Fibroblast of lung (primary cell): ENCODE measurements at regions not wholly inside any gene's neighbourhood (a gene's known extent, or its start where the extent isn't known, plus 50 kb on each side); places are given as distances from the start of the nearest gene placed in this dataset.

ENCODE experiments used
- DNase-seq, 2 donors: peaks; one replicate each; pipeline versions ENCODE4 v3.0.0 to v3.0.0-alpha.2; 2010; ENCODE audit warnings: low read depth in 2 of 2
- H2AFZ ChIP-seq: 2 replicates; pipeline ENCODE4 v1.5.1; 2012; ENCODE audit warnings: low read length, control low read depth, inconsistent platforms
- H3K27ac ChIP-seq: 2 replicates; pipeline ENCODE4 v1.5.1; 2011; ENCODE audit warnings: low read length, control low read depth; ENCODE audit not compliant: insufficient read depth
- H3K27me3 ChIP-seq: 2 replicates; pipeline ENCODE4 v1.5.1; 2011; ENCODE audit warnings: mild to moderate bottlenecking, low read length; ENCODE audit not compliant: control insufficient read depth, insufficient read depth
- H3K36me3 ChIP-seq: 2 replicates; pipeline ENCODE4 v1.5.1; 2011; ENCODE audit warnings: low read length; ENCODE audit not compliant: control insufficient read depth, insufficient read depth
- H3K4me1 ChIP-seq: 2 replicates; pipeline ENCODE4 v1.5.1; 2011; ENCODE audit warnings: low read length; ENCODE audit not compliant: control insufficient read depth, insufficient read depth; ENCODE audit errors: extremely low read depth
- H3K4me2 ChIP-seq: 2 replicates; pipeline ENCODE4 v1.5.1; 2011; ENCODE audit warnings: low read length, control low read depth; ENCODE audit not compliant: insufficient read depth; ENCODE audit errors: extremely low read depth
- H3K4me3 ChIP-seq, 4 experiments: fragments of 200-600 bp in 1 of 4; sonication (generic) in 1 of 4; replicated peaks in 1 of 4; 2 replicates each; pipeline ENCODE4 v1.5.1; 2011 to 2016; ENCODE audit warnings: low read length in 4 of 4, low read depth in 3 of 4, mild to moderate bottlenecking in 3 of 4, control low read depth in 2 of 4, inconsistent platforms in 1 of 4, mixed read lengths in 1 of 4; ENCODE audit not compliant: insufficient read depth in 1 of 4; ENCODE audit errors: control extremely low read depth in 1 of 4
- H3K79me2 ChIP-seq: 2 replicates; pipeline ENCODE4 v1.5.1; 2012; ENCODE audit warnings: mild to moderate bottlenecking, low read length, inconsistent platforms; ENCODE audit not compliant: control insufficient read depth, insufficient read depth
- H3K9ac ChIP-seq: 2 replicates; pipeline ENCODE4 v1.5.1; 2011; ENCODE audit warnings: mild to moderate bottlenecking, low read length, control low read depth; ENCODE audit not compliant: insufficient read depth
- H3K9me3 ChIP-seq: 2 replicates; pipeline ENCODE4 v1.5.1; 2012; ENCODE audit warnings: low read depth, low read length; ENCODE audit not compliant: control insufficient read depth, insufficient read depth
- H4K20me1 ChIP-seq: 2 replicates; pipeline ENCODE4 v1.5.1; 2011; ENCODE audit warnings: low read length; ENCODE audit not compliant: control insufficient read depth, insufficient read depth; ENCODE audit errors: extremely low read depth
- EZH2 ChIP-seq: IDR thresholded peaks from 2 replicates; pipeline ENCODE4 v1.5.1; 2012; ENCODE audit warnings: low read length, control low read depth, mild to moderate bottlenecking; ENCODE audit errors: missing control alignments
- TF ChIP-seq, protein P1 (sequence below), 2 donors: IDR thresholded peaks in 1 of 2; conservative IDR thresholded peaks in 1 of 2; 1 replicate in 1 of 2; 2 replicates in 1 of 2; pipeline ENCODE4 v1.5.1; 2011 to 2012; ENCODE audit warnings: low read length in 2 of 2, control low read depth in 1 of 2, inconsistent platforms in 1 of 2, low read depth in 1 of 2, mild to moderate bottlenecking in 1 of 2

DNA sequence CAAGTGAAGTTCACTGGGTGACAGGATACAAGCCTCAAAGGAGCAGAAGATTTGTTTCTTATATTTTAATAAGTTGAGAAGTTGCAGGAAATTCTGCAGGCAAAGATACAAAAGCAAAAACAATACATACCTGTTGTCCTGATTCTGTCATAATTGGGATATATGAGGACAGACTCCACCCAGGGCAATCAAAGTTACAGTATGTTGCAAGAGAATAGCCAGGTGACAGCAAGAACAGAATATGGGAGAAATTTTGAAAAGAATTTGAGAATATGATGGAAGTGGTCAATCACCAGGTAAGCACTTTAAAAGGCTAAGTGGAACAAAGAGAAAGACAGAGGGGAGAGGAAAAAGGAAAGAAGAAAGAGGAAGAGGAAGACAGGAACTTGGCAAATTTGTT lies 607.6 kb upstream of the ADGRL4 start:
- H3K79me2 ChIP-seq = no peaks in the 10 kb centered on the region
- H3K4me2 ChIP-seq = no peak overlapping the region
- H3K4me3 ChIP-seq = no peak overlapping the region
- H2AFZ ChIP-seq = no peak overlapping the region
- H3K9me3 ChIP-seq = no peaks in the 10 kb centered on the region
- H3K4me1 ChIP-seq = no peaks in the 10 kb centered on the region
- no peak for DNase-seq
- H3K27me3 ChIP-seq = no peaks in the 10 kb centered on the region
- TF ChIP-seq, protein P1, sequence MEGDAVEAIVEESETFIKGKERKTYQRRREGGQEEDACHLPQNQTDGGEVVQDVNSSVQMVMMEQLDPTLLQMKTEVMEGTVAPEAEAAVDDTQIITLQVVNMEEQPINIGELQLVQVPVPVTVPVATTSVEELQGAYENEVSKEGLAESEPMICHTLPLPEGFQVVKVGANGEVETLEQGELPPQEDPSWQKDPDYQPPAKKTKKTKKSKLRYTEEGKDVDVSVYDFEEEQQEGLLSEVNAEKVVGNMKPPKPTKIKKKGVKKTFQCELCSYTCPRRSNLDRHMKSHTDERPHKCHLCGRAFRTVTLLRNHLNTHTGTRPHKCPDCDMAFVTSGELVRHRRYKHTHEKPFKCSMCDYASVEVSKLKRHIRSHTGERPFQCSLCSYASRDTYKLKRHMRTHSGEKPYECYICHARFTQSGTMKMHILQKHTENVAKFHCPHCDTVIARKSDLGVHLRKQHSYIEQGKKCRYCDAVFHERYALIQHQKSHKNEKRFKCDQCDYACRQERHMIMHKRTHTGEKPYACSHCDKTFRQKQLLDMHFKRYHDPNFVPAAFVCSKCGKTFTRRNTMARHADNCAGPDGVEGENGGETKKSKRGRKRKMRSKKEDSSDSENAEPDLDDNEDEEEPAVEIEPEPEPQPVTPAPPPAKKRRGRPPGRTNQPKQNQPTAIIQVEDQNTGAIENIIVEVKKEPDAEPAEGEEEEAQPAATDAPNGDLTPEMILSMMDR (conservative IDR thresholded peaks at IDR 0.05 in 1 of 2, IDR thresholded peaks at IDR 0.05 in 1 of 2; ENCODE audit: low read depth in 1 of 2, low read length in 2 of 2) = no peak
- no peak for TF ChIP-seq EZH2
- H3K27ac ChIP-seq = no peak overlapping the region
- H4K20me1 ChIP-seq = no peaks in the 10 kb centered on the region
- H3K36me3 ChIP-seq = no peaks in the 10 kb centered on the region
- H3K9ac ChIP-seq = no peak overlapping the region

DNA sequence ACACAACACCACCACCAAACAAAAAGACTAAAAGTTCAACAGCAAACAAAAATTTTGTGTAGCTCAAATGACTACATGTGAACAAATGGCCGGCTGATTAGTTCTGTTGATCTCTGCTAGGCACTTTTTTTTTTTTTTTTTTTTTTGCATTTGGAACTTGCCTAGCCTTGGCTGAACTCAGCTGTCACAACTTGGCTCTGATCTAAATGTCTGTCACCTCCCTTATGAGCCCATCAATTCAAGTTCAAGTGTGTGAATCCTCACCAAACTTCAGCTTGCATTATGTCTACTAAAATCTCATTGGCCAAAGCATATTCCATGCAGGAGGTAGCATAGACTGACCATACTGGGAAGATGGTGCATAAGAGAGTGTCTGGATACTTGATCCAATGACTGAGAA lies 606.5 kb upstream of the ADGRL4 start:
- Histone ChIP-seq H2AFZ (no peak overlapping the region), H3K36me3 (no peaks in the 10 kb centered on the region), H3K4me3 (no peak overlapping the region), H3K27ac (no peak overlapping the region), H4K20me1 (no peaks in the 10 kb centered on the region), H3K9me3 (no peaks in the 10 kb centered on the region), H3K9ac (no peak overlapping the region), H3K79me2 (no peaks in the 10 kb centered on the region), H3K27me3 (no peaks in the 10 kb centered on the region), H3K4me1 (no peaks in the 10 kb centered on the region), H3K4me2 (no peak overlapping the region)
- DNase-seq = no peak
- TF ChIP-seq, protein P1 (conservative IDR thresholded peaks at IDR 0.05 in 1 of 2, IDR thresholded peaks at IDR 0.05 in 1 of 2; ENCODE audit: low read depth in 1 of 2, low read length in 2 of 2) = no peak
- no peak for TF ChIP-seq EZH2

DNA sequence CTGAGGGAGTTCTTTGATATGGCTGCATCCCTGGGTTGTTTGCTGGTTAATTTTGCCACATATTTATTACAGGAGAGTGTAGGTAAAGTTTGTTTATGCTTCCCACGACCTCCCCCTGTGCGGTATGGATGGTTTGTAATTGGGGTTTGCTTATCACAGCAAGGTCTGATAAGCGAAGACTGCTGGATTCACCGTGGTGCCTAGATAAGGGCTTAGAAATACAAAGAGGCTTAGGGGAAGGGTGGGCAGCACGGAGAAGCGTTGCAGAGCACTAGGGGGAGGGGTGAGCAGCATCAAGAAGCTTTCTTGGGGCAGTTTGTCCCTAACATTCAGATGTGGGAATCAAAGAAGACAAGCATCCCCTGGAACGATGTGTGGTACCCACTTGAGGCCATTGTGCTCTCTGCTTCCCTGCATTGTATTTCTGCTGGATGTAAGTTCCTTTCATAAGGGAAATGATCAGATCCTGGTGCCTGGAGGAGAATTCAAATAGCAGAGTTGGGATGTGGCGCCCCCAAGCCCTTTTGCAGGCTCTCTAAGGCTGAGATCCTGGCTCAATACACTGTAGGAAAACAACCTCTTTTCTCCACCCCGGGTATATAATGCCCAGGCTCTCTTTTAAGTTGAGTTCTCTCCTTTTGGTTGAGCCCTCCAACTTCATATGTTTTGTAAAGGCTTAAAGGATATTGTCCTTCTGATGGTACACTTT lies 598.1 kb upstream of the ADGRL4 start:
- TF ChIP-seq, protein P1 (conservative IDR thresholded peaks at IDR 0.05 in 1 of 2, IDR thresholded peaks at IDR 0.05 in 1 of 2; ENCODE audit: low read depth in 1 of 2, low read length in 2 of 2) = no peak
- no peak for TF ChIP-seq EZH2
- Histone ChIP-seq H3K27me3 (no peaks in the 10 kb centered on the region), H3K79me2 (no peaks in the 10 kb centered on the region), H3K4me3 (no peak overlapping the region), H4K20me1 (no peaks in the 10 kb centered on the region), H3K36me3 (no peaks in the 10 kb centered on the region), H2AFZ (no peak overlapping the region), H3K4me1 (no peaks in the 10 kb centered on the region), H3K9ac (no peak overlapping the region), H3K27ac (no peak overlapping the region), H3K4me2 (no peak overlapping the region), H3K9me3 (no peaks in the 10 kb centered on the region)
- DNase-seq = no peak
